Fibroblast of lung (primary cell): ENCODE measurements at regions not wholly inside any gene's neighbourhood (a gene's known extent, or its start where the extent isn't known, plus 50 kb on each side); places are given as distances from the start of the nearest gene placed in this dataset.
A peak's percentile ranks its signal among the peaks of the same experiment; 100 is the strongest.

Source experiments
- DNase-seq, 2 donors: peaks; one replicate each; pipeline versions ENCODE4 v3.0.0 to v3.0.0-alpha.2; 2010; ENCODE audit warnings: low read depth in 2 of 2
- H2AFZ ChIP-seq: 2 replicates; pipeline ENCODE4 v1.5.1; 2012; ENCODE audit warnings: low read length, control low read depth, inconsistent platforms
- H3K27ac ChIP-seq: 2 replicates; pipeline ENCODE4 v1.5.1; 2011; ENCODE audit warnings: low read length, control low read depth; ENCODE audit not compliant: insufficient read depth
- H3K27me3 ChIP-seq: 2 replicates; pipeline ENCODE4 v1.5.1; 2011; ENCODE audit warnings: mild to moderate bottlenecking, low read length; ENCODE audit not compliant: control insufficient read depth, insufficient read depth
- H3K36me3 ChIP-seq: 2 replicates; pipeline ENCODE4 v1.5.1; 2011; ENCODE audit warnings: low read length; ENCODE audit not compliant: control insufficient read depth, insufficient read depth
- H3K4me1 ChIP-seq: 2 replicates; pipeline ENCODE4 v1.5.1; 2011; ENCODE audit warnings: low read length; ENCODE audit not compliant: control insufficient read depth, insufficient read depth; ENCODE audit errors: extremely low read depth
- H3K4me2 ChIP-seq: 2 replicates; pipeline ENCODE4 v1.5.1; 2011; ENCODE audit warnings: low read length, control low read depth; ENCODE audit not compliant: insufficient read depth; ENCODE audit errors: extremely low read depth
- H3K4me3 ChIP-seq, 4 experiments: fragments of 200-600 bp in 1 of 4; sonication (generic) in 1 of 4; replicated peaks in 1 of 4; 2 replicates each; pipeline ENCODE4 v1.5.1; 2011 to 2016; ENCODE audit warnings: low read length in 4 of 4, low read depth in 3 of 4, mild to moderate bottlenecking in 3 of 4, control low read depth in 2 of 4, inconsistent platforms in 1 of 4, mixed read lengths in 1 of 4; ENCODE audit not compliant: insufficient read depth in 1 of 4; ENCODE audit errors: control extremely low read depth in 1 of 4
- H3K79me2 ChIP-seq: 2 replicates; pipeline ENCODE4 v1.5.1; 2012; ENCODE audit warnings: mild to moderate bottlenecking, low read length, inconsistent platforms; ENCODE audit not compliant: control insufficient read depth, insufficient read depth
- H3K9ac ChIP-seq: 2 replicates; pipeline ENCODE4 v1.5.1; 2011; ENCODE audit warnings: mild to moderate bottlenecking, low read length, control low read depth; ENCODE audit not compliant: insufficient read depth
- H3K9me3 ChIP-seq: 2 replicates; pipeline ENCODE4 v1.5.1; 2012; ENCODE audit warnings: low read depth, low read length; ENCODE audit not compliant: control insufficient read depth, insufficient read depth
- H4K20me1 ChIP-seq: 2 replicates; pipeline ENCODE4 v1.5.1; 2011; ENCODE audit warnings: low read length; ENCODE audit not compliant: control insufficient read depth, insufficient read depth; ENCODE audit errors: extremely low read depth
- CTCF ChIP-seq, 2 donors: IDR thresholded peaks in 1 of 2; conservative IDR thresholded peaks in 1 of 2; 1 replicate in 1 of 2; 2 replicates in 1 of 2; pipeline ENCODE4 v1.5.1; 2011 to 2012; ENCODE audit warnings: low read length in 2 of 2, control low read depth in 1 of 2, inconsistent platforms in 1 of 2, low read depth in 1 of 2, mild to moderate bottlenecking in 1 of 2
- EZH2 ChIP-seq: IDR thresholded peaks from 2 replicates; pipeline ENCODE4 v1.5.1; 2012; ENCODE audit warnings: low read length, control low read depth, mild to moderate bottlenecking; ENCODE audit errors: missing control alignments

DNA sequence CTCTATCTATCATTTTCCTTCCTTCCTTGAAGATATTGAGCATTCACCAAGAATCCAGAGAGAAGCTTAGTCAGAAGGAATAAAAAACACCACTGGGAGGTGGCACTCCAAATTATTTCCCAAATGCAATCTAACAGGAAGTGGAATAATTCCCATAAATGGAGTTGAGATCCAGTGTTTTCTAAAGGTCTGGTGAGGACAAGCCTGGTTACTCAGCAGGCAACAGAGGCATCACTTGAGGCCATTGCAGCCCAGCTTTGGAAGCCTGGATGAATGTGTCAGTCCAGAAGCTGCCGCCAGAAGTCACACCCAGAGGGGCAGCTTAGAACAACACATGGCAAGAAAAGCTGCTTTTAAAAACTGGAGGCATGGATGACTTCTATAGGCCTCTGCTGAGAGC lies 288.9 kb upstream of the KLF6 start:
- Histone ChIP-seq H2AFZ (no peak overlapping the region), H3K4me1 (peaks cover 12% of the 10 kb centered on the region), H3K36me3 (no peaks in the 10 kb centered on the region), H3K9me3 (no peaks in the 10 kb centered on the region), H3K4me3 (no peak overlapping the region), H3K4me2 (no peak overlapping the region), H3K9ac (no peak overlapping the region), H3K79me2 (no peaks in the 10 kb centered on the region), H3K27ac (no peak overlapping the region), H3K27me3 (no peaks in the 10 kb centered on the region), H4K20me1 (no peaks in the 10 kb centered on the region)
- DNase-seq: peak; percentile 81 to 87
- TF ChIP-seq EZH2 (no peak), CTCF (conservative IDR thresholded peaks at IDR 0.05 in 1 of 2, IDR thresholded peaks at IDR 0.05 in 1 of 2; ENCODE audit: low read depth in 1 of 2, low read length in 2 of 2) (no peak)

- H4K20me1 ChIP-seq: no peaks in the 10 kb centered on the region
- H3K36me3 ChIP-seq: no peaks in the 10 kb centered on the region
- H3K27ac ChIP-seq: no peak overlapping the region
- H3K9ac ChIP-seq: no peak overlapping the region
- TF ChIP-seq CTCF (conservative IDR thresholded peaks at IDR 0.05 in 1 of 2, IDR thresholded peaks at IDR 0.05 in 1 of 2; ENCODE audit: low read depth in 1 of 2, low read length in 2 of 2) (no peak), EZH2 (no peak)
- no peaks in the 10 kb centered on the region for H3K9me3 ChIP-seq
- no peak overlapping the region for H3K4me3 ChIP-seq
- H2AFZ ChIP-seq: no peak overlapping the region
- DNase-seq: no peak
- H3K27me3 ChIP-seq: no peaks in the 10 kb centered on the region
- H3K4me2 ChIP-seq: no peak overlapping the region
- H3K79me2 ChIP-seq: no peaks in the 10 kb centered on the region
- peaks cover 14% of the 10 kb centered on the region for H3K4me1 ChIP-seq
Observed at GRCh38 chr10:4070921-4071660, 286.1 kb upstream of the KLF6 start.

DNA sequence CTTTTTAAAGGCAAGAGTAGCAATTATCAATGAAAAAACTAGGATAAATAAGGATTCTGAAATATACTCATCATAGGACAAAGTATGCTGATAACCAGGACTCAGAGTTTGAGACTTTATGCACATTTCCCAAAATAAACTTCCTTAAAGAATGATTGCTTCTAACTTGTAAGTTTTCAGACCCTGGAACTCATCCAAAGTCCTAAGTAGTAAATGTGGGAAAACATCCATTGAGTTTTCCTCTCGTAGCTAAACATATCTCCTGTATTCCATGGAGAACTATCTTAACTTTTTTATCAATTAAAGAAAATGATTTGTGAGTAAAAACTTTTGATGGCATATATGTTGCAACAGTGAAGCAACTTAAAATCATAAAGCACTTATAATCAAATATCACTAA lies 285.2 kb upstream of the KLF6 start:
- Histone ChIP-seq H3K36me3 (no peaks in the 10 kb centered on the region), H3K9ac (no peak overlapping the region), H2AFZ (no peak overlapping the region), H3K27me3 (no peaks in the 10 kb centered on the region), H3K27ac (no peak overlapping the region), H3K9me3 (no peaks in the 10 kb centered on the region), H4K20me1 (no peaks in the 10 kb centered on the region), H3K79me2 (no peaks in the 10 kb centered on the region), H3K4me3 (no peak overlapping the region), H3K4me1 (peaks cover 14% of the 10 kb centered on the region), H3K4me2 (no peak overlapping the region)
- TF ChIP-seq EZH2 (no peak), CTCF (conservative IDR thresholded peaks at IDR 0.05 in 1 of 2, IDR thresholded peaks at IDR 0.05 in 1 of 2; ENCODE audit: low read depth in 1 of 2, low read length in 2 of 2) (no peak)
- DNase-seq: no peak
